HG02798 (cell line): ENCODE measurements at regions not wholly inside any gene's neighbourhood (a gene's known extent, or its start where the extent isn't known, plus 50 kb on each side); places are given as distances from the start of the nearest gene placed in this dataset.

Experiments
- ATAC-seq: cut with Tn5 transposase; IDR thresholded peaks from one replicate; pipeline ENCODE4 v1.9.1; 2021; ENCODE audit warnings: mild to moderate bottlenecking; ENCODE audit not compliant: unreplicated experiment, poor library complexity

DNA sequence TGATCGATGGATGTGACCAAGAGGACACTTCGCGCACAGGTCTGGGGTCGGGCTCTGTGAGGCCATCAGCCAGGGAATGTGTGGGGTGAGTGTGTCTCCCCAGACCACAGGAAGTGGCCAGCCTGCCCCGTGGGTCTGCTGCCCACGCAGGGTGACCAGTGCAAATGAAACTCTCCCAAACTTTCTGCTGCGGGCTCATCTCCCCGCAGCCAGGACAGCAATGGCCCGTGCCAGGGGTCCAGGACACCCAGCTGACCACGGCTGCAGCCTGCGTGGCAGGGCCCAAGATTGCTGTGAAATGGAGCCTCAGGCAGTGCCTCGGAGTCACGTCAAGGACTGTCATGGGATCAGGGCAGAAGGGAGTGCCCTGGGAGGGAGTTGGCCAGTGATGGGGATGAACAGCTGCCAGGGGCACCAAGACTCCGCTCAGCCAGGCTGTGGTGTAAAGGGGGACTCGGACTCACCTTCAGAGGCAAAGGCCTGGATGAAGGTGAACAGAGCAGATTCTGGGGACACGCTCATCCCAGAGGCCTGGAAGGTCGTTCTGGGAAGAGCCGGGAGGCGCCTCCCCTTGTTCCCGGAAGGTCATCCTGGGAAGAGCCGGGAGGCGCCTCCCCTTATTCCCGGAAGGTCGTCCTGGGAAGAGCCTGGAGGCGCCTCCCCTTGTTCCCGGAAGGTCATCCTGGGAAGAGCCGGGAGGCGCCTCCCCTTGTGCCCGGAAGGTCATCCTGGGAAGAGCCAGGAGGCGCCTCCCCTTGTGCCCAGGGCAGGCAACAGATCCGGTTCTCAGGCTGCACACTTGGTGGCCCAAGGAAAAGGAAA is 252.6 kb downstream of the BRD1 start:
- ATAC-seq: no peak

DNA sequence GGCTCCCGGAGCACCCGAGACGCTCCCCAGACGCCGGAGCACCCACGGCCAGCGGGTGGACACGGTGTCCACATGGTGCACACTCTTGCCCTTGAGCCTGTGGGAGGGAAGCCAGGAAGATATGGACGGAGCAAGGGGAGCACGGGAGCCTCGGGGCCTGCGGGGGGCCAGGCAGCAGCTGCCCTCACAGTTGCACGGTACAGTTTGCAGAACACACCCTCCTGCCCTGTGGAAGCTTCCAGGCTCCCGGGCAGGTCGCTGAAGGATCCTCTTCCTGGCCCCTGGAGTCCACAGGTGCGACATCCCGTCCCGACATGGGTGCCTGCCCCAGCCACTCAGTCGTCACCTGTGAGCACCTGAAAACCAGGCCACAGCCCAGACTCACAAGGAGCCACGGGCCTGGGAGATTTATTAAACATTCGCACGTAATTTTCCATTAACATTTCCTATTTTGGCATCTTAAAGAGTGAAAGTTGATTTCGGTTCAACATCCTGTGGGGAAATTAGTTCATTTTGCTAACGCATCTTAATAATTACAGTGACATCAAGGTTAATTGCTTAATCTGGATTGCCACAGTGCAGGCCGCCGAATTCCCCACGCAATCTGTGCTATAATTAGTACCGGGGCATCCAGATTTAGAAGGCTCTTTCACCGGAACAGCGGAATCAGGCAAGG is 253.3 kb downstream of the BRD1 start:
- ATAC-seq: no peak

DNA sequence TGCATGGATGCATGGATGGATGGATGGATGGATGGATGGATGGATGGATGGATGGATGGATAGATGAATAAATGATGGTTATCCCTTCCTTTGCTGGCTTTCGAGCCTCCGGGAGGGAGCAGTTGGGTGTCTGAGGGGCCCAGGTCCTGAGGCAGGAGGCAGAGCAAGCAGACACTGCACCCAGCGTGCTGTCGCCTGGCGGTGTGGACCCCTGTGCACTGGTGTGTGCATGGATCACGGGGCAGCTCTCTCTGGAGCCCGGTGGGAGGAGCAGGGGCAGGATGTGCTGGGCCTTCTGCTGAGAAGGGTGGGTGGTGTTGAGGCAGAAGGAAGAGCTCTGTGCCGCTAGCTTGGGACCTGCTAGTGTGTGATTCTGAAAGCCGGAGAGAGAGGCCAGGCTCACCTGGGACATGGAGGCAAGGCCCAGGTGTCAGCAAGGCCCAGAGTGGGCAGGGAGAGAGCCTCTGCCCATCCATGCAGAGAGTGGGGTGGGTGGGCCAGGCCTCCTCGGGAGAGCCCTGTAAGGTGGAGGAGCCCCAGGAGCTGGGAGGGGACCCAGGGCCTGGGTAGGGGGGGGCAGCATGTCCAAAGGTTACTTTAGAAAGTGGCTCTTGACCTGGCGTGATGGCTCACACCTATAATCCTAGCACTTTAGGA is 254.4 kb downstream of the BRD1 start:
- no peak for ATAC-seq

DNA sequence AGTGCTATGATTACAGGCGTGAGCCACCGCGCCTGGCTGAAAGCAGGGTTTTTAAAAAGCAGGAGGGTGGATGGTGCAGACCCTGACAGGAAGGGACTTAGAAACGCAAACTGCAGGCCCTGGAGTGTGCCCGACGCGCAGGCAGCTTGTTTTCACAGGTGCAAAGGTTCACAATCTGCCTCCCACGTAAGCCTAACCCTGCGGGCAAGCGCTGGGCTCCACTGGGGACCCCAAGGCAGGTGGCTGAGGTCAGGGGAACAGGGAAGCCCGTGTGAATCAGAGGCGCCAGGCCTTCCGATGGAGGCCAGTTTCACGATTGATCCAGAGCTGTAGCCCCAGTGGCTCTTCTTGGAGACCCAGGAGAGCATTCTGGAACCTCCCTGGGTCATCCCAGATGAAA is 256.3 kb downstream of the BRD1 start:
- no peak for ATAC-seq

DNA sequence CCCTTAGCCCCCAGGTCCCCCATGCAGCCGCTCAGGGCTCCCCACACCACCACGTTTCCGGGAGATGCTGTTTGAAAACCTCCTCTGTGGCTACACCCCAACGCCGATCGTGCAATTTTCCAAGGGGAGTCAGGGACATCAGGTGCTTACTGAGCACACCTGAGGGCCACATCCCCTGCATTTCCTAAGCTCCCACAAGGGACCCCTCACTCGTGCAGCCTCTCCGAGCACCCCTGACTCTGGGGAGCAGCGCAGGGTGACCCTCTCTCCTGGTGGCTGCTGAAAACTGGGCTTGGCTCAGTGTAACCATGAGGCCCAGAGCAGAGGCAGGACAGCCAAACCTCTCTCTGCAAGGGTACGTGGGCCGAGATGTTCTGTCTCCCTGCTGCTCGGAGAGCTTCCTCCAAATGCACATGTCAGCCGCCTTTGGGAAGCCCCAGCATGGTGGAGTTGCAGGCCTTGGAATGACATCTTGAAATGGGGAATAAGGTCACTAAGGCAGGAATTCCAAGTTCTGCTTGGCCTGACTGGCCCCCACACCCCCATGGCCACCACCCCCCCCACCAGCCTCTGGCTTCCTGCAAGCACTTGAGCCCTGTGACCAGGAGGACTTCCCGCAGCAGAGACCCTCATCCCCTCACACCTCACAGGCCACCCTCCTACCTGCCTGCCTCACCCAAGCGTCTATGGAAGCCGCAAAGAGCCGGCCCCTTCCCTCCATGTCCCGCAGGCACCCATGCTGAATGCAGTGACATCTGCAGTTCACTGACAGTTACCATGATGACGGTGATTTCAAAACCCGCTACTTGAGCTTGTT is 257.4 kb downstream of the BRD1 start:
- no peak for ATAC-seq

DNA sequence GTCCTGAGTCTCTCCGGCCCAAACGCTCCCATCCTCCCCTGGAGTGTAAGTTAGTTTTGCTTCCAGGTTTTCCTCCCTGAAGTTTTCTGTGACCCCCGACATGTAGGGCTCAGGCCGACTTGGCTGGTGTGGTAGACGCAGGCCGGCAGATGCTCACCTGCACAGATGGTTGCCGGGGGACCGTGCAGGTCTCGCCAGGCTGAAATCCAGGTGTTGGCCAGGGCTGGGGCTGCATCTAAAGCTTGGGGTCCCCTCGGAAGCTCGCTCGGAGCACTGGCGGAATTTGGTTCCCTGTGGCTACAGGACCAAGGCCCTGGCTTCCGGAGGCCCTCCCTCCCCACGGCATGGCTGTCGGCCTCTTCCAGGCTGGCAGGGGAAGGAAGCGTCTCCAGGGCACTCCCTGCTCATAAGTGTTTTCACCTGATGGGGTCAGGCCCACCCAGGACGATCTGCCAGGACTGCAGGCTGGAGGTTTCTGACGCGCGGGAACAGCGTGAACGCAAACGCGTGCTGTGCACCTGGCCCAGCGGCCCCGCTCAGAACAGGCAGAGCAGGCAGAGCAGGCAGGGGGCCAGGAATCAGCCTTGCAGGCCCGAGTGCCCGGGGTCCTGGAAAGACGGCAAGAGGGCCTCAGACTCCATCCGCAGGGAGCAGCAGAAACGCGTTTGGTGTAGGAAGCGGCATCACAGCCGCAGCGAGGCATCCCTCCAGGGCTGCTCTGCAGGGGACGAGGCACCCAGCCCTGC is 258.2 kb downstream of the BRD1 start:
- ATAC-seq: no peak

DNA sequence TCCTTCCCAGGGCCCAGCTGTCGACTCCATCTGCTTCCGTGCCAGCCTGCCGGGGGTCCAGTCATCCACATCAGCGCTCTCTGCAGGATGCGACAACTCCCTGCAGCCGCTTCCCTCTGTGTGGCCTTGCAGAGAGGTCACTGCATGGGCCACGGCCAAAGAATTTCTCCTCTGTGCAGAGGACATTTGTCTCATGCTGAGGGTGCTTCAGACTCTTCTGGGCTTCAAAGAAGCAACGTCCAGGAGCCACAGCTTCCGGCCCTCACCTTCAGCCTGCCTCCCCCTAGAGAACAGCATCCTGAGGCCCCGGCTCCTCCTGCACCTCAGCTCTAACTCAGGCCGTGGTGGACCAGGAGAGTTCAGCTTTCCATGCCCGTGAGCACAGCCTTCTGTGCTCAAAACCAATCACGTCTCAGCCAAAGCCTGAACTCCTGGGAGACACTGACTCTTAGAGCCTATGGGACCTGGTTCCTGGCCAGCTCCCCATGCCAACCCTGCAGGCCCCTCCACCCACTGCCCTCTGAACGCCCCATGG is 258.9 kb downstream of the BRD1 start:
- ATAC-seq: no peak

DNA sequence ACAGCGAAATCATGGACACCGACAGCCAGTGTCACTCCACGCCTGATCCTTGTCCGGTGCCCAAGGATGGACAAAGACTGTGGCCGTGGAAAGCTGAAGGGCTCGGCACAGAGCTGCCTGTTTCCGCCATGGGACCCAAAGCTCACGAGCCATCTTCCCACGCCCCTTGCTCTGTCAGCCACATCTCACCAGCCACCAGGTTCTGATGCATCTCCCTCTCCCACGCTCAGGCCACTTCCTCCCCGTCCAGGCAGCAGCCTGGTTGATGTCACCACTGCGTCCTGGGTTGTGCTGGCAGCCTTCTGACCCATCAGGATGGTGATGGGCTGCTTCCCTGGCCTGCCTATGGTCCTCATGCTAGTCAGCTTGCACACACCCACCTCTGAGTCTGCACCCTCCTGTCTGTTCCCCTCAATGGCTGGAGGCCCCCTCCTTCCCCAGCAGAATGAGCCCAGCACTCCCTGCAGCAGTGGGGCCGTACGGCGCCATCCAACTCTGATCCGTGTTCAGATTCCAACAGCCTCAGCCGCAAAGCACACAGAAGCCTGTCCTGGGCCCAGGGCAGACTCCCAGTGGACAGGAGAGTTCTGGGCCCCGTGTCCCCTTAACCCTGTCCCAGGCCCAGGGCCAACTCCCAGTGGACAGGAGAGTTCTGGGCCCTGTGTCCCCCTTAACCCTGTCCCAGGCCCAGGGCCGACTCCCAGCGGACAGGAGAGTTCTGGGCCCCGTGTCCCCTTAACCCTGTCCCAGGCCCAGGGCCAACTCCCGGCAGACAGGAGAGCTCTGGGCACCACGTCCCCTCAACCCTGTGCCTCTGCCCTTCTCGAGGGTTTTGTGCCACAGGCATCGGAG is 259.5 kb downstream of the BRD1 start:
- ATAC-seq: no peak

DNA sequence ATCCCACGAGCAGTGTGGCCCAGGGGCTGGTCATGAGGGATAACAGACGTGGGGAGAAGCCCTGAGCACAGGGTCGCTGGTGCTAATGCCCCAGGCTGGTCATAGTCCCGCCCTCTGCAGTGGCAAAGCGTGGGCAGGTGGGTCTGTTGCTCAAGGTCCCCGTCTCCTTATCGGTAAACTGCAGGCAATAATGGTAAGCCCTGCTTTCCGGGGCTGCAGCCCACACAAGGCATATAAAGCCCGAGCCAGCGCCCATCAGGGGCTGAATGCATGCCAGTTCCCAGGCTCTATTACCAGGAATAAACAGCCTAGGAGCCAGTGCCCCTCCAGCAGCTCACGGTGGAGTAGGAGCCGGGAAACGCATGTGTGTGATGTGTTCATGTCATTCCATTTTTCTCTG is 261.0 kb downstream of the BRD1 start:
- ATAC-seq: no peak

DNA sequence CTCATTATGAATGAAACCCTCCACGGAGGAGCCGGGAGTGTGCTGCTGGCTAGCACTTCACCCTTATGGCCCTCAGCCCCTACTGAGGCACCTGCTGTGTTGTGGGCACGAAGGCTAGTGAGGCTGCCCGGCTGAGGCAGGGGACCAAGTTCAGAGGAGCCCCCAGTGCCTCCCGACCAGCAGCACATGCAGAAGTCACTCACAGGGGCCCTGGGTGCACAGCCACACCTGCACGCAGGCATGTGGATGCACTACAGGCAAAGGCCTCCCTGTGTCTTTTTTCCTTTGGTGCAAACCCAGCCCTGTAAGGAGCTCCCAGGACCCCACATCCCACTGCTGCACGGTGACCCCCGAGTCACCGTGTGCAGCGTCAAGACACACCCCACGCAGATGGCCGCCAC is 261.5 kb downstream of the BRD1 start:
- ATAC-seq: no peak

DNA sequence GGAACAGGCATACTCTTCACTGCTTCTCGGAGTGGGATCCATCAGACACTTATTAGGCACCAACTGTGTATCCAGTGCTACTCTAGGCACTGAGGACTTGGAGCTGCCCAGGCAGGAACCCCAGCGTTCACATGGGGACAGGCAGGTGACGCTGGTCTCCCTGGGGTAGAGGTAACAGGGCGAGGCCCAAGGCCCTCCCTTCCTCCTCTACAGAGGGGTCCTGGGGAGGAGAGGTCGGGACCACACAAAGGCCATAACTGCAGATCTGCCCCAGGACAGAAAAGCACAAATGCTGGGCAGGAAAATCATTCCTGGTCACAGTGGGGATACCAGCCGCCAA is 262.2 kb downstream of the BRD1 start:
- ATAC-seq: no peak

DNA sequence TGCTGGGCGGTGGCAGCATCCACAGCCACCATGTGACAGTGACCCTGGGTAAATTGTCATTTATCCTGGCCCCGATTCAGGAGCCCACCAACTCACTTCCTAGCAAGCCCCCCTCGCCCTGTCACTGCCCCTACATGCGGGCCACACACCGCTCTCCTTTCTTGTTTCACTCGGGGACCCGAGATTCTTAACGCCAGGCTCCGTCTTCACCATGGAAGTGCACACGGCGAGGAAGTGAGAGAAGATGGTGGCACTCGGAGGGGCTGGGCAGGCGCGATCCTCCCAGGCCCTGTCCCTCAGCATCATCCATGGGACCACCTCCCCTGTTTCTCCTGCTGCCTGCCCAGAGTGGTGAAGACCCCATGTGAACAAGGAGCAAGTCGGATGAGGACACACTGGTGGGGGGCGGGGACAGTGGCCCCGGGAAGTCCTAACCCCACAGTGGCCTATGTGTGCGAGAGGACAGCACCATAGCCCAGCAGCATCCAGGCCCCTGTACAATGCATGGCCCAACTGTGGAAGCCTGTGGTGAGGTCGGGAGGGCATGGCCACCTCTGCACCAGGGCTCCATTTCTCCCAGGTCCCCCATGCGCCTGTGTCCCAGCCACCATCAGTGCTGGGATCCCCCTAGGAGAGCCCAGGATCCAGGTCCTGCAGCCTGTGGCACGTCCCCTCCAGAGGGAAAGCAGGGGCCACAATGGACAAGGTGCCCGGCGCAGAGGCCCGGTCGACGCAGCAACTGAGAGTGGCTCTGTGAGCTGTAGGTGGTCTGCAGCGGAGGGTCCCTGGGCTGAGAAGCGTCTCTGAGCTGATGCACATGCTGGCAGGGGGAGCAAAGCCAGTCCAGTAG is 262.8 kb downstream of the BRD1 start:
- ATAC-seq: no peak

DNA sequence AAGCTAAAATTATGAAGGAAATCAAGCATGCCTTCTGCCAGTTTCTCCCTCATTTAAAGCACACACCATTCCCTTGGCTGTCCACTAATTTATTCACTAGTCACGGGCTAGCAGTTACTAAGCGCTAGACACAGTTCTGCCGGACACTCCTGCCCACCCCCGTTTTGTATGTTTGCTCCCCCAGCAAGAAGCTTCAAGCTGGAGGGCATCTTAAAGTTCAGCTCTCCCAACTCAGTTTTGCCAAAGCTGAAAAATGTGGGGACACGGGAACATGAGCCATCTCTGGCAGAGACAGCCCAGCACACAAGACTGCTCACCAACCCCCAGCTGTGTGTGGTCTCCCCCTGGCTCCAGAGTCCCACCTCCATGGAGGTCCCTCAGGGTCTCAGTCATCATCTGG is 263.6 kb downstream of the BRD1 start:
- no peak for ATAC-seq

DNA sequence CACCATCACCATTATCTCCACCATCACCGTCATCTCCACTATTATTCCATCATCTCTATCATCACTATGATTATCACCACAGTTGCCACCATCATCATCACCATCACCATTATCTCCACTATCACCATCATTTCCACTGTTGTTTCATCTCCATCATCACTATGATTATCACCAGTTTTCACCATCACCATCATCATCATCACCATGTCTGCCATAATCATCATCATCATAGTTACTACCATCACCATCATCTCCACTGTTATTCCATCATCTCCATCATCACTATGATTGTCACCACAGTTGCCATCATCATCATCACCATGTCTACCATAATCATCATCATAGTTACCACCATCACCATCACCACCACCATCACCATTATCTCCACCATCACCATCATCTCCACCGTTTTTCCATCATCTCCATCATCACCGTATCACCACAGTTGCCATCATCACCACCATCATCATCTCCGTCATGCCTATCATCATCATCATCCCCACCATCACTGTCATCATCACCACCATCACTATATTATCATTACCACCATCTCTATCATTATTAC is 264.9 kb downstream of the BRD1 start:
- no peak for ATAC-seq

DNA sequence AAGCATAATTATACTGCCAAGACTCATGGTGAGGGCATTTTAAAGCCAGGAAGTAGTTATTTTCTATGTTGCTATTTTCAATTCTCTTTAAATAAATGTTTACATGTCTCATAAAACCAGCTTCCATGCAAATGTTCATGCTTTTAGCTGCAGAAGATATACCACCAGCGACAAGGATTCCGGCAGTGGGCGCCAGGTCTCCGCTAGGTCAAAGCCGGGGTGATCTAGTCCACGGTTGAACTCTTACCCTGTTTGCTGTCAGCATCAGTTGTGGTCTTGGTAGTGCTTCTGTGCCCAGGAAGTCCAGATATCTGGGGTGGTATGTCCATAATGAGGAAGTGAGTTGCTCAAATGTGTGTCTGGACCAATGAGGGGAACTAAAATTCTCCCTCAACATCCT is 265.7 kb downstream of the BRD1 start:
- ATAC-seq: no peak

DNA sequence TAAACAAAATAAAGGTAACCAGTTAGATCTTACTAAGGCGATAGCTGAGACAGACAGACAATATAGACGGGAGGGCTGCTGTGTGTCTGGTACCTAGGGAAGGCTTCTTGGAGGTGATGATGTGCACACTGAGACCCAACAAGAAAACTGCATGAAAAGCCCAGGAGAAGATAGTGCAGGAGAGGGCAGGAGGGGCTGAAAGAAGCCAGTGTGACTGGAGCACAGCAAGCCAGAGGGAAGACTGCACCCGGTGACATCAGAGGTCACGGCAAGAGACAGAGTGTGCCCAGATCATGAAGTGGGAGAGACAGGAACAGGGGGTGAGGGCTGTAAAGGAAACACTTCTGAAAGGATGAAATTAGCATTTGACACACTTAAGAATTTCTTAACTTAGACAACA is 266.3 kb downstream of the BRD1 start:
- no peak for ATAC-seq

DNA sequence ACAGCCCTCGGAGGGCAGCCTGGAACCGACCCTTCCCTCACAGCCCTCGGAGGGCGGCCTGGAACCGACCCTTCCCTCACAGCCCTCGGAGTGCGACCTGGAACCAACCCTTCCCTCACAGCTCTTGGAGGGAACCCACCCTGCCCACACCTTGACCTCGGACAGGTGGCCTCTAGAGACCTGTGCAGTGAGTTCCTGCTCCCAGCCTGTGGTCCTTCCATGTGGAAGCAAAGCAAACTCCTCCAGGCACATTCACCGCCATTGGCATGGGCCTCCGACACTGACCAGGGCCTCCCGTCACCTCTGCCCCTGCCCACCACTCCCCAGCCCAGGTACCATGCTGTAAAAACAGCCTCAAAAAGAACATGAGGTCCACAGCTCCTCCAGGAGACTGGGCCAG is 272.1 kb downstream of the BRD1 start:
- ATAC-seq: no peak

DNA sequence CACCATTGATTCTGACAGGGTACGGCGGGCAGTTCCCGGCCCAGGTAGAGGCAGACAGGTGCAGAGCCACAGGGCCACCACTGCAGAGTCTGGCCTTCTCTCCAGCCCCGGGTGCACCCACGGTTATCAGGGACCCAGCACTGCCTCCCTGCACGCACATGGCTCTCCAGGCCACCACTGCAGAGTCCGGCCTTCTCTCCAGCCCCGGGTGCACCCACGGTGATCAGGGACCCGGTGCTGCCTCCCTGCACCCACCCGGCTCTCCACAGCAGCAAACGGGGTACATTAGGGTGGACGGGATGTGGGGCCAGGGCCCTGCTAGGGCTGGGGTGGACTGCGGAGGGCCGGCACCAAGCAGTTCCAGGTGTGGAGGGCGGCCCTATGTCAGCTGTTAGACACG is 272.9 kb downstream of the BRD1 start:
- no peak for ATAC-seq
